NCI-H748 (cell line): ENCODE measurements at regions not wholly inside any gene's neighbourhood (a gene's known extent, or its start where the extent isn't known, plus 50 kb on each side); places are given as distances from the start of the nearest gene placed in this dataset.

Source experiments
- DNase-seq: peaks from one replicate; lab custom pipeline; 2025; ENCODE audit not compliant: unreplicated experiment; lab: John Stamatoyannopoulos, UW

- DNase-seq, result no peak
These were observed 94.9 kb upstream of the MKI67 start for GRCh38 chr10:128221117-128221516.

GRCh38 chr10:128221807-128222206, 95.6 kb upstream of the MKI67 start:
- no peak for DNase-seq

GRCh38 chr10:128222332-128222849, 96.2 kb upstream of the MKI67 start:
- no peak for DNase-seq

GRCh38 chr10:128230401-128230800, 104.2 kb upstream of the MKI67 start:
- DNase-seq, result no peak

- no peak for DNase-seq
These were observed 107.2 kb upstream of the MKI67 start for GRCh38 chr10:128233422-128233821.

GRCh38 chr10:128237710-128238109, 111.5 kb upstream of the MKI67 start:
- no peak for DNase-seq

GRCh38 chr10:128241023-128241422, 114.8 kb upstream of the MKI67 start:
- no peak for DNase-seq

- no peak for DNase-seq
These were observed 116.4 kb upstream of the MKI67 start for GRCh38 chr10:128242641-128243040.

- no peak for DNase-seq
These were observed 118.8 kb upstream of the MKI67 start for GRCh38 chr10:128245026-128245425.

GRCh38 chr10:128247576-128247975, 121.4 kb upstream of the MKI67 start:
- DNase-seq, result no peak

GRCh38 chr10:128254476-128254875, 128.3 kb upstream of the MKI67 start:
- no peak for DNase-seq

- no peak for DNase-seq
These were observed 131.2 kb upstream of the MKI67 start for GRCh38 chr10:128257428-128257827.

GRCh38 chr10:128258421-128258976, 132.3 kb upstream of the MKI67 start:
- DNase-seq, result no peak

- DNase-seq, result peak; percentile 67
These were observed 137.9 kb upstream of the MKI67 start for GRCh38 chr10:128263891-128264688.

- DNase-seq, result no peak
These were observed 139.4 kb upstream of the MKI67 start for GRCh38 chr10:128265596-128265995.

- DNase-seq, result no peak
These were observed 141.4 kb upstream of the MKI67 start for GRCh38 chr10:128267581-128267980.

GRCh38 chr10:128268015-128268722, 141.9 kb upstream of the MKI67 start:
- peak; percentile 77 for DNase-seq

- DNase-seq, result peak; percentile 63
These were observed 148.7 kb upstream of the MKI67 start for GRCh38 chr10:128274938-128275337.

- peak; percentile 43 for DNase-seq
These were observed 149.4 kb upstream of the MKI67 start for GRCh38 chr10:128275388-128276177.

- DNase-seq, result no peak
These were observed 151.1 kb upstream of the MKI67 start for GRCh38 chr10:128277267-128277840.

- no peak for DNase-seq
These were observed 152.1 kb upstream of the MKI67 start for GRCh38 chr10:128278362-128278761.
